WTC11 (cell line): ENCODE measurements at regions not wholly inside any gene's neighbourhood (a gene's known extent, or its start where the extent isn't known, plus 50 kb on each side); places are given as distances from the start of the nearest gene placed in this dataset.

Source experiments
- ATAC-seq: fragments of 200-7000 bp; cut with Tn5 transposase; 2 replicates; pipeline ENCODE4 v1.10.0; 2021; ENCODE audit warnings: mild to moderate bottlenecking, moderate library complexity
- CTCF ChIA-PET: fragments of 300-600 bp; sonication (Branson Sonifier 250); formaldehyde crosslinking; loops from one replicate; lab custom pipeline; 2021; ENCODE audit warnings: antibody characterized with exemption; lab: Charles Lee
- POLR2A ChIA-PET: fragments of 350-600 bp; sonication (Branson Sonifier 250); formaldehyde crosslinking; loops from one replicate; lab custom pipeline; 2021; ENCODE audit warnings: antibody characterized with exemption; lab: Charles Lee
- DNase-seq: peaks from one replicate; pipeline ENCODE4 v3.0.0; 2021; ENCODE audit warnings: low spot score
- H3K27ac Mint-ChIP-seq: 2 replicates; pipeline ENCODE4 v1.8.0; 2021; ENCODE audit warnings: mixed read lengths
- H3K27me3 Mint-ChIP-seq: 2 replicates; pipeline ENCODE4 v1.8.0; 2021; ENCODE audit warnings: low read depth, mild to moderate bottlenecking, moderate library complexity, mixed read lengths
- H3K36me3 Mint-ChIP-seq: 2 replicates; pipeline ENCODE4 v1.8.0; 2021; ENCODE audit warnings: mixed read lengths
- H3K4me1 Mint-ChIP-seq: 2 replicates; pipeline ENCODE4 v1.8.0; 2022; ENCODE audit warnings: mixed read lengths
- H3K4me3 Mint-ChIP-seq: 2 replicates; pipeline ENCODE4 v1.8.0; 2021; ENCODE audit warnings: mild to moderate bottlenecking, moderate library complexity, mixed read lengths
- H3K9me3 Mint-ChIP-seq: 2 replicates; pipeline ENCODE4 v1.8.0; 2021; ENCODE audit warnings: mixed read lengths
- ATF3 ChIP-seq: sonication (generic); formaldehyde crosslinking; conservative IDR thresholded peaks from 2 replicates; pipeline ENCODE4 v1.8.1; 2022; ENCODE audit warnings: mild to moderate bottlenecking, missing genetic modification reagents
- CDX4 ChIP-seq: fragments of 250-450 bp; sonication (Bioruptor Pico); IDR thresholded peaks from 2 replicates; pipeline ENCODE4 v1.9.0; 2021; ENCODE audit warnings: moderate library complexity, mild to moderate bottlenecking, inconsistent platforms, borderline replicate concordance
- CREB1 ChIP-seq: sonication (generic); formaldehyde crosslinking; IDR thresholded peaks from 2 replicates; pipeline ENCODE4 v1.8.0; 2023; ENCODE audit warnings: mild to moderate bottlenecking, missing genetic modification reagents
- CREM ChIP-seq: sonication (generic); formaldehyde crosslinking; IDR thresholded peaks from 2 replicates; pipeline ENCODE4 v1.8.1; 2022; ENCODE audit warnings: mild to moderate bottlenecking, missing genetic modification reagents, moderate library complexity
- FOXK1 ChIP-seq: sonication (generic); formaldehyde crosslinking; IDR thresholded peaks from 2 replicates; pipeline ENCODE4 v1.8.0; 2022; ENCODE audit warnings: mild to moderate bottlenecking, moderate library complexity, missing genetic modification reagents
- FOXP1 ChIP-seq: sonication (generic); formaldehyde crosslinking; IDR thresholded peaks from 2 replicates; pipeline ENCODE4 v1.8.0; 2022; ENCODE audit warnings: missing genetic modification reagents, mild to moderate bottlenecking, moderate library complexity, borderline replicate concordance
- GABPB1 ChIP-seq: sonication (generic); formaldehyde crosslinking; IDR thresholded peaks from 2 replicates; pipeline ENCODE4 v1.8.1; 2023; ENCODE audit warnings: mild to moderate bottlenecking, missing genetic modification reagents
- JUN ChIP-seq: sonication (generic); formaldehyde crosslinking; IDR thresholded peaks from 2 replicates; pipeline ENCODE4 v1.8.0; 2023; ENCODE audit warnings: mild to moderate bottlenecking, missing genetic modification reagents
- OVOL2 ChIP-seq: fragments of 250-450 bp; sonication (Bioruptor Pico); IDR thresholded peaks from 2 replicates; pipeline ENCODE4 v1.9.0; 2021; ENCODE audit warnings: mild to moderate bottlenecking, borderline replicate concordance
- RORB ChIP-seq: fragments of 250-450 bp; sonication (Bioruptor Pico); IDR thresholded peaks from 2 replicates; pipeline ENCODE4 v1.9.0; 2021; ENCODE audit warnings: mild to moderate bottlenecking
- ZNF232 ChIP-seq: sonication (generic); formaldehyde crosslinking; IDR thresholded peaks from 2 replicates; pipeline ENCODE4 v1.8.0; 2022; ENCODE audit warnings: mild to moderate bottlenecking, missing genetic modification reagents
- ZNF317 ChIP-seq: sonication (generic); formaldehyde crosslinking; IDR thresholded peaks from 2 replicates; pipeline ENCODE4 v1.8.1; 2023; ENCODE audit warnings: low read depth, mild to moderate bottlenecking, moderate library complexity, missing genetic modification reagents, borderline replicate concordance
- ZNF416 ChIP-seq: fragments of 250-450 bp; sonication (Bioruptor Pico); IDR thresholded peaks from 2 replicates; pipeline ENCODE4 v1.9.0; 2021; ENCODE audit warnings: mild to moderate bottlenecking, inconsistent platforms
- ZNF512 ChIP-seq: sonication (generic); formaldehyde crosslinking; IDR thresholded peaks from 2 replicates; pipeline ENCODE4 v1.8.1; 2022; ENCODE audit warnings: missing genetic modification reagents, borderline replicate concordance
- TF ChIP-seq, protein P1 (sequence below): sonication (generic); formaldehyde crosslinking; IDR thresholded peaks from 2 replicates; pipeline ENCODE4 v1.8.0; 2022; ENCODE audit warnings: mild to moderate bottlenecking, missing genetic modification reagents
- TF ChIP-seq, protein P2 (sequence below): sonication (generic); formaldehyde crosslinking; IDR thresholded peaks from 2 replicates; pipeline ENCODE4 v1.8.1; 2023; ENCODE audit warnings: mild to moderate bottlenecking, missing genetic modification reagents
- TF ChIP-seq, protein P3 (sequence below): fragments of 250-450 bp; sonication (Bioruptor Pico); IDR thresholded peaks from 2 replicates; pipeline ENCODE4 v1.9.0; 2021; ENCODE audit warnings: mild to moderate bottlenecking
- TF ChIP-seq, protein P4 (sequence below): fragments of 250-450 bp; sonication (Bioruptor Pico); IDR thresholded peaks from 2 replicates; pipeline ENCODE4 v1.8.0; 2021; ENCODE audit warnings: mild to moderate bottlenecking
- TF ChIP-seq, protein P5 (sequence below): sonication (generic); formaldehyde crosslinking; IDR thresholded peaks from 2 replicates; pipeline ENCODE4 v1.8.1; 2022; ENCODE audit warnings: low read depth, missing genetic modification reagents, borderline replicate concordance

DNA sequence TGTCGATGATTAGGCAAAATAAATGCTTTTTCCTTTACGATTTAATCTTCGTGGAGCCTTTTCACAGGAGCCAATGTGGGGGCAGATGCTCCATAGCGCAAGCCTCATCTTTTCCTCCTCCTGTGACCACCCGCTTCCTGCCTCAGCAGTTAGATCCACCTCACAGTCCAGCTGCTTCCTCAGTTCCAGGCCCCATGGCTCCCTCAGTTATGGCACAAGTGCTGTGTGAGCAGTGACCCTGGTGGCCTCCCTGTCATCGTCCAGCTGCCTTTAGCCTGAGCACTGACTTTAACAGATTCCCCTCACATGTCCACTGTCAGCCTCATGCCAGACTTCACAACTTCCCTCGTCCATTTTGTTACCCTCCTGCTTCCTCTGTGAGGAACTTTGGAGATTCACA, 424.6 kb upstream of the GBE1 start:
- no peaks in the 10 kb centered on the region for H3K36me3 Mint-ChIP-seq
- CTCF ChIA-PET = interaction anchor here (1.1 kb wide), 1 partner anchor 144 kb away, joined by 3 read pairs; no protein-coding TSS in a partner anchor
- no peak for TF ChIP-seq ZNF416 (CRISPR knock-in tag)
- no peak for TF ChIP-seq CREM (CRISPR knock-in tag)
- no peak for TF ChIP-seq ZNF317 (CRISPR knock-in tag)
- no peak for TF ChIP-seq ZNF232 (CRISPR knock-in tag)
- TF ChIP-seq, protein P1, sequence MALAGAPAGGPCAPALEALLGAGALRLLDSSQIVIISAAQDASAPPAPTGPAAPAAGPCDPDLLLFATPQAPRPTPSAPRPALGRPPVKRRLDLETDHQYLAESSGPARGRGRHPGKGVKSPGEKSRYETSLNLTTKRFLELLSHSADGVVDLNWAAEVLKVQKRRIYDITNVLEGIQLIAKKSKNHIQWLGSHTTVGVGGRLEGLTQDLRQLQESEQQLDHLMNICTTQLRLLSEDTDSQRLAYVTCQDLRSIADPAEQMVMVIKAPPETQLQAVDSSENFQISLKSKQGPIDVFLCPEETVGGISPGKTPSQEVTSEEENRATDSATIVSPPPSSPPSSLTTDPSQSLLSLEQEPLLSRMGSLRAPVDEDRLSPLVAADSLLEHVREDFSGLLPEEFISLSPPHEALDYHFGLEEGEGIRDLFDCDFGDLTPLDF (CRISPR knock-in tag) = no peak
- TF ChIP-seq, protein P2, sequence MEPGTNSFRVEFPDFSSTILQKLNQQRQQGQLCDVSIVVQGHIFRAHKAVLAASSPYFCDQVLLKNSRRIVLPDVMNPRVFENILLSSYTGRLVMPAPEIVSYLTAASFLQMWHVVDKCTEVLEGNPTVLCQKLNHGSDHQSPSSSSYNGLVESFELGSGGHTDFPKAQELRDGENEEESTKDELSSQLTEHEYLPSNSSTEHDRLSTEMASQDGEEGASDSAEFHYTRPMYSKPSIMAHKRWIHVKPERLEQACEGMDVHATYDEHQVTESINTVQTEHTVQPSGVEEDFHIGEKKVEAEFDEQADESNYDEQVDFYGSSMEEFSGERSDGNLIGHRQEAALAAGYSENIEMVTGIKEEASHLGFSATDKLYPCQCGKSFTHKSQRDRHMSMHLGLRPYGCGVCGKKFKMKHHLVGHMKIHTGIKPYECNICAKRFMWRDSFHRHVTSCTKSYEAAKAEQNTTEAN = no peak
- TF ChIP-seq, protein P3, sequence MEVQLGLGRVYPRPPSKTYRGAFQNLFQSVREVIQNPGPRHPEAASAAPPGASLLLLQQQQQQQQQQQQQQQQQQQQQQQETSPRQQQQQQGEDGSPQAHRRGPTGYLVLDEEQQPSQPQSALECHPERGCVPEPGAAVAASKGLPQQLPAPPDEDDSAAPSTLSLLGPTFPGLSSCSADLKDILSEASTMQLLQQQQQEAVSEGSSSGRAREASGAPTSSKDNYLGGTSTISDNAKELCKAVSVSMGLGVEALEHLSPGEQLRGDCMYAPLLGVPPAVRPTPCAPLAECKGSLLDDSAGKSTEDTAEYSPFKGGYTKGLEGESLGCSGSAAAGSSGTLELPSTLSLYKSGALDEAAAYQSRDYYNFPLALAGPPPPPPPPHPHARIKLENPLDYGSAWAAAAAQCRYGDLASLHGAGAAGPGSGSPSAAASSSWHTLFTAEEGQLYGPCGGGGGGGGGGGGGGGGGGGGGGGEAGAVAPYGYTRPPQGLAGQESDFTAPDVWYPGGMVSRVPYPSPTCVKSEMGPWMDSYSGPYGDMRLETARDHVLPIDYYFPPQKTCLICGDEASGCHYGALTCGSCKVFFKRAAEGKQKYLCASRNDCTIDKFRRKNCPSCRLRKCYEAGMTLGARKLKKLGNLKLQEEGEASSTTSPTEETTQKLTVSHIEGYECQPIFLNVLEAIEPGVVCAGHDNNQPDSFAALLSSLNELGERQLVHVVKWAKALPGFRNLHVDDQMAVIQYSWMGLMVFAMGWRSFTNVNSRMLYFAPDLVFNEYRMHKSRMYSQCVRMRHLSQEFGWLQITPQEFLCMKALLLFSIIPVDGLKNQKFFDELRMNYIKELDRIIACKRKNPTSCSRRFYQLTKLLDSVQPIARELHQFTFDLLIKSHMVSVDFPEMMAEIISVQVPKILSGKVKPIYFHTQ (CRISPR knock-in tag) = no peak
- no peak for TF ChIP-seq JUN
- TF ChIP-seq, protein P4, sequence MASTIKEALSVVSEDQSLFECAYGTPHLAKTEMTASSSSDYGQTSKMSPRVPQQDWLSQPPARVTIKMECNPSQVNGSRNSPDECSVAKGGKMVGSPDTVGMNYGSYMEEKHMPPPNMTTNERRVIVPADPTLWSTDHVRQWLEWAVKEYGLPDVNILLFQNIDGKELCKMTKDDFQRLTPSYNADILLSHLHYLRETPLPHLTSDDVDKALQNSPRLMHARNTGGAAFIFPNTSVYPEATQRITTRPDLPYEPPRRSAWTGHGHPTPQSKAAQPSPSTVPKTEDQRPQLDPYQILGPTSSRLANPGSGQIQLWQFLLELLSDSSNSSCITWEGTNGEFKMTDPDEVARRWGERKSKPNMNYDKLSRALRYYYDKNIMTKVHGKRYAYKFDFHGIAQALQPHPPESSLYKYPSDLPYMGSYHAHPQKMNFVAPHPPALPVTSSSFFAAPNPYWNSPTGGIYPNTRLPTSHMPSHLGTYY = no peak
- no peak for TF ChIP-seq FOXP1 (CRISPR knock-in tag)
- TF ChIP-seq ATF3 = no peak
- TF ChIP-seq, protein P5, sequence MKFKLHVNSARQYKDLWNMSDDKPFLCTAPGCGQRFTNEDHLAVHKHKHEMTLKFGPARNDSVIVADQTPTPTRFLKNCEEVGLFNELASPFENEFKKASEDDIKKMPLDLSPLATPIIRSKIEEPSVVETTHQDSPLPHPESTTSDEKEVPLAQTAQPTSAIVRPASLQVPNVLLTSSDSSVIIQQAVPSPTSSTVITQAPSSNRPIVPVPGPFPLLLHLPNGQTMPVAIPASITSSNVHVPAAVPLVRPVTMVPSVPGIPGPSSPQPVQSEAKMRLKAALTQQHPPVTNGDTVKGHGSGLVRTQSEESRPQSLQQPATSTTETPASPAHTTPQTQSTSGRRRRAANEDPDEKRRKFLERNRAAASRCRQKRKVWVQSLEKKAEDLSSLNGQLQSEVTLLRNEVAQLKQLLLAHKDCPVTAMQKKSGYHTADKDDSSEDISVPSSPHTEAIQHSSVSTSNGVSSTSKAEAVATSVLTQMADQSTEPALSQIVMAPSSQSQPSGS (CRISPR knock-in tag) = no peak
- TF ChIP-seq GABPB1 (CRISPR knock-in tag) = no peak
- TF ChIP-seq OVOL2 (CRISPR knock-in tag) = no peak
- TF ChIP-seq CDX4 (CRISPR knock-in tag) = no peak
- no peak for TF ChIP-seq CREB1 (CRISPR knock-in tag)
- no peak for TF ChIP-seq FOXK1
- peaks cover 3% of the 10 kb centered on the region; the same call in 1 of the 2 replicates for H3K9me3 Mint-ChIP-seq
- no peaks in the 10 kb centered on the region for H3K4me1 Mint-ChIP-seq
- H3K4me3 Mint-ChIP-seq = no peak overlapping the region
- POLR2A ChIA-PET = no interaction called here
- H3K27ac Mint-ChIP-seq = no peak overlapping the region
- ATAC-seq (no peak), DNase-seq (no peak)
- H3K27me3 Mint-ChIP-seq = no peaks in the 10 kb centered on the region

DNA sequence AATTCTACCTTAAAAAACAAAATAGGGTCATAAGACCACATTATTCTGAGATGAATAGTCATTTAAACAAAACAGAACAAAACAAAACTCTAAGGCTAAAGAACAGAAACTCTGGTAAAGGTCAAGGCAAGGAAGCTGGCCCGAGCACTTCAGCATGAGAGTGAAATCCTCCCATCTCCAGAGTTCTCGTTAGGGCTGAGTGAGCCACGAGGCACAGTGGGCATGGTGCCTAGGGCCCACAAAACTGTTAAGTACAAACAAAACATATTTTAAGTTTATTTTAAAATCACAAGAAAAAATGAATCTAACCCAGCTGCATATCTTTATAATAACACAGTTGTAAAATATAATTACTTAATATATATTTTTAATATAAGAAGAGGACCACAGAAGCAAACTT, 417.8 kb upstream of the GBE1 start:
- Mint-ChIP-seq H3K27ac (no peak overlapping the region), H3K4me3 (no peak overlapping the region), H3K4me1 (no peaks in the 10 kb centered on the region), H3K27me3 (no peaks in the 10 kb centered on the region)
- POLR2A ChIA-PET = no interaction called here
- no peak for TF ChIP-seq ZNF512 (CRISPR knock-in tag)
- TF ChIP-seq RORB (CRISPR knock-in tag) = no peak
- TF ChIP-seq, all 79 proteins: peak for 0
- ATAC-seq (no peak), DNase-seq (no peak)
- CTCF ChIA-PET = no interaction called here
- Mint-ChIP-seq H3K36me3 (no peaks in the 10 kb centered on the region), H3K9me3 (no peaks in the 10 kb centered on the region)
